Gastroesophageal sphincter (tissue), 4 donors: ENCODE measurements at regions not wholly inside any gene's neighbourhood (a gene's known extent, or its start where the extent isn't known, plus 50 kb on each side); places are given as distances from the start of the nearest gene placed in this dataset.

Source experiments
- ATAC-seq: fragments of 150-250 bp; one replicate; pipeline ENCODE4 v1.9.1; 2016; ENCODE audit warnings: mild to moderate bottlenecking, moderate library complexity
- H3K27ac ChIP-seq, 4 donors: fragments of 200-600 bp; sonication (generic) in 3 of 4; 1 replicate in 3 of 4; 2 replicates in 1 of 4; pipeline ENCODE4 v1.5.1; 2016 to 2019
- H3K27me3 ChIP-seq: fragments of 200-600 bp; sonication (generic); one replicate; pipeline ENCODE4 v1.5.1; 2019
- H3K36me3 ChIP-seq, 2 donors: fragments of 200-600 bp; sonication (generic); one replicate each; pipeline ENCODE4 v1.5.1; 2019; ENCODE audit warnings: control low read depth in 1 of 2
- H3K4me1 ChIP-seq, 3 donors: fragments of 200-600 bp; sonication (generic); 1 replicate in 2 of 3; 2 replicates in 1 of 3; pipeline ENCODE4 v1.5.1; 2016 to 2019; ENCODE audit warnings: control low read depth in 2 of 3
- H3K4me3 ChIP-seq, 2 donors: fragments of 200-600 bp; sonication (generic); one replicate each; pipeline ENCODE4 v1.5.1; 2019; ENCODE audit warnings: mild to moderate bottlenecking in 1 of 2, moderate library complexity in 1 of 2
- H3K9me3 ChIP-seq, 3 donors: fragments of 200-600 bp; sonication (generic); one replicate each; pipeline ENCODE4 v1.5.1; 2017 to 2019; ENCODE audit warnings: control low read depth in 2 of 3
- CTCF ChIP-seq, 4 experiments: fragments of 200-600 bp in 2 of 4; fragments of 450-650 bp in 2 of 4; sonication (generic) in 1 of 4; IDR thresholded peaks; one replicate each; pipeline ENCODE4 v1.5.1; 2017 to 2019; ENCODE audit warnings: antibody characterized with exemption in 4 of 4, mild to moderate bottlenecking in 2 of 4, moderate library complexity in 2 of 4
- EP300 ChIP-seq: sonication (generic); formaldehyde crosslinking; IDR thresholded peaks from one replicate; pipeline ENCODE4 v1.6.1; 2017; ENCODE audit warnings: antibody characterized with exemption, mild to moderate bottlenecking
- POLR2A ChIP-seq, 2 donors: fragments of 450-650 bp; IDR thresholded peaks; one replicate each; pipeline ENCODE4 v1.6.1; 2017; ENCODE audit warnings: antibody characterized with exemption in 2 of 2, mild to moderate bottlenecking in 2 of 2, moderate library complexity in 1 of 2
- POLR2AphosphoS5 ChIP-seq: sonication (generic); formaldehyde crosslinking; IDR thresholded peaks from one replicate; pipeline ENCODE4 v1.6.1; 2017; ENCODE audit warnings: antibody characterized with exemption
- WGBS, 2 donors: methylation state at CpG; one replicate each; pipeline ENCODE4 v1.1.5; 2018; ENCODE audit warnings: low coverage in 1 of 2; 5-methylcytosine and 5-hydroxymethylcytosine counted together

GRCh38 chr10:78596556-78596955 is 472.2 kb upstream of the ZMIZ1 start:
- no peak for ATAC-seq
- H3K36me3 ChIP-seq, result no peaks in the 10 kb centered on the region
- peaks cover 0 to 8% (median 0%) of the 10 kb centered on the region in 3 donors for H3K4me1 ChIP-seq
- H3K27me3 ChIP-seq, result no peaks in the 10 kb centered on the region
- no peaks in the 10 kb centered on the region for H3K9me3 ChIP-seq
- H3K4me3 ChIP-seq, result no peak overlapping the region
- H3K27ac ChIP-seq, result no peak overlapping the region
- 67% methylated on average over 2 of the region's 2 CpGs; no CpG with 5 or more reads in 1 of the 2 donors for WGBS, 2 donors
- no peak for TF ChIP-seq CTCF (IDR thresholded peaks at IDR 0.05)
- no peak for TF ChIP-seq POLR2A (IDR thresholded peaks at IDR 0.05)
- no peak for TF ChIP-seq EP300
- no peak for TF ChIP-seq POLR2AphosphoS5

DNA sequence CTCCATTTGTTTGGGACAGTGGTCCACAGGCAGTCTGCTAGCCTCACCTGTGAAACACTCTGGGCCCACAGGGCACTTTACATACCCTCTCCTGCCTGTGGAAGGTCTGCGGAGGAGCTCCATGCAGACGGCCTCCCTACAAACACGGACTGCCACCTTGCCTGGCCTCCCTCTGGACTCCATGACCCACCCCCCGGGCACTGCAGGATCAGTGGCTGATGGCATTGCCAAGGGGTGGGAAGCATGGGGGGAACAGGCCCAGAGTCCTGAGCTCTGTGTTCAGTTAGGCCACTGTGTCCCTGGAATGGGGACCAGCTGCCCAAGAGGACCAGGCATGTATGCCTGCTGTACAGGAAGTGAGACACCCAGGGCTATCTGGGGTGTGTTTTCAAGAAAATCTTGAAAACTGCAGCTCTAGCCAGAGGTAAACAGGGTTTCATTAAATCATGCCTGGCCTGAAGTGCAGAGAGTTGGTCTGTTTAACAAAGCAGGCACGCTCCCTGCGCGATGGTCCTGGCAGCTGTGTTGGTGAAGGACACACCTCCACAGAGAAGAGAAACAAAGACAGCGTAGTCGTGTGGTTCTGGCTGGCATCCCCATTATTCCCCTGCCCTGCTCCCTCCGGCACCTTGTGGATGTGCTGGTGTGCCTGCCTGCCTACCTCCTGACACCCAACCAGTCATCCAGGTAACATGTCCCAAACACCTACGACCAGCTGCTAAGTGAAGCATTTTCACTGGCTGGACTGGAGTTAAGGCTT is 470.8 kb upstream of the ZMIZ1 start:
- no peak for ATAC-seq
- Histone ChIP-seq H3K27me3 (no peaks in the 10 kb centered on the region), H3K36me3 (no peaks in the 10 kb centered on the region), H3K27ac (no peak overlapping the region), H3K4me1 (peaks cover 0 to 8% (median 0%) of the 10 kb centered on the region in 3 donors), H3K9me3 (no peaks in the 10 kb centered on the region), H3K4me3 (no peak overlapping the region)
- TF ChIP-seq CTCF (IDR thresholded peaks at IDR 0.05), result no peak
- no peak for TF ChIP-seq POLR2AphosphoS5
- TF ChIP-seq POLR2A (IDR thresholded peaks at IDR 0.05), result no peak
- no peak for TF ChIP-seq EP300
- WGBS, 2 donors, result 82 to 88% methylated on average over 4 to 5 of the region's 11 CpGs

DNA sequence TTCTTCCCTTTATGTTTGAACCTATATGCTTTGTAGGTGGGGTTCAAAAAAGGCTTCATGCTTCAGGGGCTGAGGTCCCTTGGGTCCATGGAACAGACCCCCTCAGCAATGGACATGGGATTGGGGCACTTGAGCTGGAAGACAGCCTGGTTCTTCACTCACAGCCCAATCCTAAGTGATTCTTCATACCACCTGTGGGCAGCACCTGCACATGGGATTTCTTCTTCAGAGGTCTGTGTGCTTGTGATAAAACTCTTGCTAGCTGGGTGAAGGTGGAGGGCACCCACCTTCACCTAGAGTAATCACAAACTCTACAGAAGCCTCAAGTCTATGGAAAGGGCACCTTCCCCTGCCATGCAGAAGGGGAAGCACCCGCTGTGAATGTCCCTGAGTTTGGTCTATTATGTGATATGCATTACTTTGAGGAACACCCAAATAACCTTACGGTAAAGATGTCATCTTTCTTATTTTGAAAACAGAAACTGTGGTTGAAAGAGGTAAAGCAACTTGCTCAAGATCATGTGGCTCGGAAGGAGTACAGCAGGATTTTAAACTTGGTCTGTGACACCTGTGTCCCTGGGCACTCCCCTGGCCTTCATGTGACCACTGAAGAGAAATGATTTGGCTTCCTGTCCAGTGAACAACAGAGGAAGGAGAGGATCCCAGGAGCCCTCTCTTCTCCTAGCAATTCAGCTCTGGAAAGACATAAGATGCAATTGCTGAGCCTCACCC is 469.5 kb upstream of the ZMIZ1 start:
- no peak for TF ChIP-seq POLR2A (IDR thresholded peaks at IDR 0.05)
- Histone ChIP-seq H3K27ac (no peak overlapping the region), H3K9me3 (no peaks in the 10 kb centered on the region), H3K36me3 (no peaks in the 10 kb centered on the region), H3K4me3 (no peak overlapping the region), H3K4me1 (peaks cover 0 to 8% (median 0%) of the 10 kb centered on the region in 3 donors), H3K27me3 (no peaks in the 10 kb centered on the region)
- no peak for ATAC-seq
- WGBS, 2 donors, result 100% methylated on average over 1 to 2 of the region's 3 CpGs

- H3K27ac ChIP-seq, result no peak overlapping the region
- no peaks in the 10 kb centered on the region for H3K27me3 ChIP-seq
- H3K9me3 ChIP-seq, result no peaks in the 10 kb centered on the region
- WGBS, 2 donors, result 76 to 100% methylated on average over 2 of the region's 5 CpGs
- H3K4me1 ChIP-seq, result peaks cover 0 to 8% (median 0%) of the 10 kb centered on the region in 3 donors
- ATAC-seq, result no peak
- no peak overlapping the region for H3K4me3 ChIP-seq
- no peaks in the 10 kb centered on the region for H3K36me3 ChIP-seq
- TF ChIP-seq EP300, result no peak
- TF ChIP-seq POLR2A (IDR thresholded peaks at IDR 0.05), result no peak
- no peak for TF ChIP-seq CTCF (IDR thresholded peaks at IDR 0.05)
- TF ChIP-seq POLR2AphosphoS5, result no peak
These were observed 468.6 kb upstream of the ZMIZ1 start for GRCh38 chr10:78600121-78600665.

DNA sequence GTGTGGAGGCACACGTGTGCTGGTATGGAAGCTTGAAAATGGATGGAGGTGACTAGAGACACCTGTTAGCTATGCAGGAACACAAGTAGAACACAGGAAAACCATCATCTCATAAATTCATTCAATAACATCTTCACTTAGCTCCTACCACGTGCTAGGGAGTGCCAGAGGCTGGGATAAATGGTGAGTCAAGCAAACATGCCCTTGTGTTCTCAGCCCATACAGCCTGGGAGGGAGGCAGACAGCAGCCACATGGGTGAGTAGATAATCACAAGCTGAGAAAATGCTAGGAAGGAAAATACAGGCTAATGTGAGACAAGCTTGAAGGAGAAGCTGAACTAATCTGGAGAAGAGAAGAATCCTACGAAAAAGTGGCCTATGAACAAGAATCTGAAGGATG is 468.0 kb upstream of the ZMIZ1 start:
- H3K27ac ChIP-seq, result no peak overlapping the region
- TF ChIP-seq POLR2A (IDR thresholded peaks at IDR 0.05) (no peak), EP300 (no peak)
- no peak for ATAC-seq
- H3K4me1 ChIP-seq, result peaks cover 0 to 8% (median 0%) of the 10 kb centered on the region in 3 donors
- no peaks in the 10 kb centered on the region for H3K27me3 ChIP-seq
- H3K4me3 ChIP-seq, result no peak overlapping the region
- no peaks in the 10 kb centered on the region for H3K9me3 ChIP-seq
- 73 to 96% methylated on average over 2 to 3 of the region's 3 CpGs for WGBS, 2 donors
- H3K36me3 ChIP-seq, result no peaks in the 10 kb centered on the region
